LNCaP clone FGC (cell line): ENCODE measurements at regions not wholly inside any gene's neighbourhood (a gene's known extent, or its start where the extent isn't known, plus 50 kb on each side); places are given as distances from the start of the nearest gene placed in this dataset.

ENCODE experiments used
- DNase-seq: peaks from one replicate; pipeline ENCODE4 v3.0.0-alpha.2; 2011; ENCODE audit warnings: low read depth
- H3K4me3 ChIP-seq: 2 replicates; pipeline ENCODE4 v1.5.1; 2011; ENCODE audit warnings: mild to moderate bottlenecking, low read depth, low read length, control low read depth
- CTCF ChIP-seq: IDR thresholded peaks from 2 replicates; pipeline ENCODE4 v1.5.1; 2012; ENCODE audit warnings: mild to moderate bottlenecking; ENCODE audit not compliant: control insufficient read depth, insufficient read depth; ENCODE audit errors: extremely low read depth

- no peak for DNase-seq
- H3K4me3 ChIP-seq = no peak overlapping the region
- no peak for TF ChIP-seq CTCF
These were observed 103.8 kb downstream of the CYP26A1 start for GRCh38 chr10:93177511-93177910.

GRCh38 chr10:93178226-93178625 is 104.5 kb downstream of the CYP26A1 start:
- no peak overlapping the region for H3K4me3 ChIP-seq
- no peak for DNase-seq
- TF ChIP-seq CTCF = no peak

- no peak for TF ChIP-seq CTCF
- no peak for DNase-seq
- H3K4me3 ChIP-seq = no peak overlapping the region
These were observed 106.8 kb downstream of the CYP26A1 start for GRCh38 chr10:93180482-93180931.

GRCh38 chr10:93181271-93182048 is 107.8 kb downstream of the CYP26A1 start:
- DNase-seq = no peak
- TF ChIP-seq CTCF = no peak
- no peak overlapping the region for H3K4me3 ChIP-seq

- no peak for TF ChIP-seq CTCF
- no peak overlapping the region for H3K4me3 ChIP-seq
- no peak for DNase-seq
These were observed 108.3 kb downstream of the CYP26A1 start for GRCh38 chr10:93182049-93182327.

- no peak for DNase-seq
- TF ChIP-seq CTCF = no peak
- no peak overlapping the region for H3K4me3 ChIP-seq
These were observed 109.1 kb downstream of the CYP26A1 start for GRCh38 chr10:93182790-93183189.

GRCh38 chr10:93186653-93187052 is 113.0 kb downstream of the CYP26A1 start:
- no peak for TF ChIP-seq CTCF
- DNase-seq = no peak
- H3K4me3 ChIP-seq = no peak overlapping the region
